ENCODE measurements at regions not wholly inside any gene's neighbourhood (a gene's known extent, or its start where the extent isn't known, plus 50 kb on each side); places are given as distances from the start of the nearest gene placed in this dataset.
"Not testable (repeated sequence)": the region's sequence is repeated elsewhere in the genome, so short reads cannot be mapped to it uniquely, and the experiment has no call there.

- DNase-seq (no peak), FAIRE-seq (no peak)
- no peaks in the 10 kb centered on the region for H3K27me3 ChIP-seq (ENCODE audit: control insufficient read depth in 3 of 3, insufficient read depth in 3 of 3, low read length in 3 of 3)
- no peak overlapping the region for H3K27ac ChIP-seq (ENCODE audit: low read depth in 1 of 3, low read length in 2 of 3)
- H3K9me3 ChIP-seq (ENCODE audit: control insufficient read depth in 2 of 2, insufficient read depth in 1 of 2, low read depth in 1 of 2, low read length in 1 of 2): no peaks in the 10 kb centered on the region
- no peak overlapping the region for H3K4me3 ChIP-seq (ENCODE audit: low read depth in 1 of 3, low read length in 3 of 3)
- H3K36me3 ChIP-seq (ENCODE audit: control insufficient read depth in 3 of 3, insufficient read depth in 2 of 3, low read depth in 1 of 3, low read length in 3 of 3): no peaks in the 10 kb centered on the region
- H3K4me1 ChIP-seq (ENCODE audit: control insufficient read depth in 3 of 3, insufficient read depth in 2 of 3, low read depth in 1 of 3, low read length in 2 of 3): no peaks in the 10 kb centered on the region
Measured at GRCh38 chr3:110311541-110311940, 760.1 kb upstream of the NECTIN3 start.

GRCh38 chr3:110314512-110315114, 757.0 kb upstream of the NECTIN3 start:
- no peak overlapping the region for H3K4me3 ChIP-seq (ENCODE audit: low read depth in 1 of 3, low read length in 3 of 3)
- no peaks in the 10 kb centered on the region for H3K36me3 ChIP-seq (ENCODE audit: control insufficient read depth in 3 of 3, insufficient read depth in 2 of 3, low read depth in 1 of 3, low read length in 3 of 3)
- H3K9me3 ChIP-seq (ENCODE audit: control insufficient read depth in 2 of 2, insufficient read depth in 1 of 2, low read depth in 1 of 2, low read length in 1 of 2): no peaks in the 10 kb centered on the region
- H3K4me1 ChIP-seq (ENCODE audit: control insufficient read depth in 3 of 3, insufficient read depth in 2 of 3, low read depth in 1 of 3, low read length in 2 of 3): no peaks in the 10 kb centered on the region
- 43 to 46% (median 45%) methylated on average over 7 of the region's 7 CpGs for WGBS, 3 donors
- DNase-seq (peak; percentile 58 to 73), FAIRE-seq (no peak)
- no peak overlapping the region for H3K27ac ChIP-seq (ENCODE audit: low read depth in 1 of 3, low read length in 2 of 3)
- no peaks in the 10 kb centered on the region for H3K27me3 ChIP-seq (ENCODE audit: control insufficient read depth in 3 of 3, insufficient read depth in 3 of 3, low read length in 3 of 3)

- no peaks in the 10 kb centered on the region for H3K9me3 ChIP-seq (ENCODE audit: control insufficient read depth in 2 of 2, insufficient read depth in 1 of 2, low read depth in 1 of 2, low read length in 1 of 2)
- no peaks in the 10 kb centered on the region for H3K27me3 ChIP-seq (ENCODE audit: control insufficient read depth in 3 of 3, insufficient read depth in 3 of 3, low read length in 3 of 3)
- FAIRE-seq (no peak), DNase-seq (no peak)
- H3K27ac ChIP-seq (ENCODE audit: low read depth in 1 of 3, low read length in 2 of 3): no peak overlapping the region
- no peaks in the 10 kb centered on the region for H3K4me1 ChIP-seq (ENCODE audit: control insufficient read depth in 3 of 3, insufficient read depth in 2 of 3, low read depth in 1 of 3, low read length in 2 of 3)
- H3K36me3 ChIP-seq (ENCODE audit: control insufficient read depth in 3 of 3, insufficient read depth in 2 of 3, low read depth in 1 of 3, low read length in 3 of 3): no peaks in the 10 kb centered on the region
- 78 to 90% (median 88%) methylated on average over 1 of the region's 1 CpG for WGBS, 3 donors
- H3K4me3 ChIP-seq (ENCODE audit: low read depth in 1 of 3, low read length in 3 of 3): no peak overlapping the region
Measured at GRCh38 chr3:110318108-110318507, 753.5 kb upstream of the NECTIN3 start.

GRCh38 chr3:110323349-110323748, 748.3 kb upstream of the NECTIN3 start:
- no peaks in the 10 kb centered on the region for H3K4me1 ChIP-seq (ENCODE audit: control insufficient read depth in 3 of 3, insufficient read depth in 2 of 3, low read depth in 1 of 3, low read length in 2 of 3)
- WGBS, 3 donors: 48 to 63% (median 62%) methylated on average over 1 of the region's 1 CpG
- no peak for FAIRE-seq

GRCh38 chr3:110324171-110324705, 747.4 kb upstream of the NECTIN3 start:
- Histone ChIP-seq H3K27ac (ENCODE audit: low read depth in 1 of 3, low read length in 2 of 3) (no peak overlapping the region), H3K9me3 (ENCODE audit: control insufficient read depth in 2 of 2, insufficient read depth in 1 of 2, low read depth in 1 of 2, low read length in 1 of 2) (peaks cover 0 to 8% of the 10 kb centered on the region in 2 donors), H3K4me1 (ENCODE audit: control insufficient read depth in 3 of 3, insufficient read depth in 2 of 3, low read depth in 1 of 3, low read length in 2 of 3) (no peaks in the 10 kb centered on the region), H3K27me3 (ENCODE audit: control insufficient read depth in 3 of 3, insufficient read depth in 3 of 3, low read length in 3 of 3) (no peaks in the 10 kb centered on the region), H3K4me3 (ENCODE audit: low read depth in 1 of 3, low read length in 3 of 3) (no peak overlapping the region), H3K36me3 (ENCODE audit: control insufficient read depth in 3 of 3, insufficient read depth in 2 of 3, low read depth in 1 of 3, low read length in 3 of 3) (no peaks in the 10 kb centered on the region)
- DNase-seq (no peak), FAIRE-seq (no peak)
- 63 to 94% (median 81%) methylated on average over 3 of the region's 3 CpGs for WGBS, 3 donors

More at GRCh38 chr3:110323349-110323748, 748.3 kb upstream of the NECTIN3 start:
- Histone ChIP-seq H3K27me3 (ENCODE audit: control insufficient read depth in 3 of 3, insufficient read depth in 3 of 3, low read length in 3 of 3) (no peaks in the 10 kb centered on the region), H3K9me3 (ENCODE audit: control insufficient read depth in 2 of 2, insufficient read depth in 1 of 2, low read depth in 1 of 2, low read length in 1 of 2) (no peaks in the 10 kb centered on the region), H3K36me3 (ENCODE audit: control insufficient read depth in 3 of 3, insufficient read depth in 2 of 3, low read depth in 1 of 3, low read length in 3 of 3) (no peaks in the 10 kb centered on the region), H3K4me3 (ENCODE audit: low read depth in 1 of 3, low read length in 3 of 3) (no peak overlapping the region), H3K27ac (ENCODE audit: low read depth in 1 of 3, low read length in 2 of 3) (no peak overlapping the region)
- DNase-seq: no peak

GRCh38 chr3:110327870-110328269, 743.7 kb upstream of the NECTIN3 start:
- H3K4me1 ChIP-seq (ENCODE audit: control insufficient read depth in 3 of 3, insufficient read depth in 2 of 3, low read depth in 1 of 3, low read length in 2 of 3): no peaks in the 10 kb centered on the region
- no peak for FAIRE-seq
- no peaks in the 10 kb centered on the region for H3K27me3 ChIP-seq (ENCODE audit: control insufficient read depth in 3 of 3, insufficient read depth in 3 of 3, low read length in 3 of 3)
- no peak overlapping the region for H3K4me3 ChIP-seq (ENCODE audit: low read depth in 1 of 3, low read length in 3 of 3)
- WGBS, 3 donors: 92 to 93% (median 93%) methylated on average over 2 of the region's 2 CpGs
- DNase-seq: no peak
- H3K9me3 ChIP-seq (ENCODE audit: control insufficient read depth in 2 of 2, insufficient read depth in 1 of 2, low read depth in 1 of 2, low read length in 1 of 2): peaks cover 0 to 14% of the 10 kb centered on the region in 2 donors
- H3K27ac ChIP-seq (ENCODE audit: low read depth in 1 of 3, low read length in 2 of 3): no peak overlapping the region
- H3K36me3 ChIP-seq (ENCODE audit: control insufficient read depth in 3 of 3, insufficient read depth in 2 of 3, low read depth in 1 of 3, low read length in 3 of 3): no peaks in the 10 kb centered on the region

GRCh38 chr3:110331562-110331961, 740.1 kb upstream of the NECTIN3 start:
- not testable (repeated sequence) for FAIRE-seq; H3K4me3 ChIP-seq (ENCODE audit: low read depth in 1 of 3, low read length in 3 of 3); DNase-seq; H3K36me3 ChIP-seq (ENCODE audit: control insufficient read depth in 3 of 3, insufficient read depth in 2 of 3, low read depth in 1 of 3, low read length in 3 of 3); H3K27me3 ChIP-seq (ENCODE audit: control insufficient read depth in 3 of 3, insufficient read depth in 3 of 3, low read length in 3 of 3); H3K4me1 ChIP-seq (ENCODE audit: control insufficient read depth in 3 of 3, insufficient read depth in 2 of 3, low read depth in 1 of 3, low read length in 2 of 3); H3K27ac ChIP-seq (ENCODE audit: low read depth in 1 of 3, low read length in 2 of 3)
- WGBS, 3 donors: 85 to 94% (median 87%) methylated on average over 2 of the region's 2 CpGs
- peaks cover 0 to 21% of the 10 kb centered on the region in 2 donors for H3K9me3 ChIP-seq (ENCODE audit: control insufficient read depth in 2 of 2, insufficient read depth in 1 of 2, low read depth in 1 of 2, low read length in 1 of 2)

GRCh38 chr3:110332629-110333028, 739.0 kb upstream of the NECTIN3 start:
- Histone ChIP-seq H3K9me3 (ENCODE audit: control insufficient read depth in 2 of 2, insufficient read depth in 1 of 2, low read depth in 1 of 2, low read length in 1 of 2) (peaks cover 0 to 21% of the 10 kb centered on the region in 2 donors), H3K27me3 (ENCODE audit: control insufficient read depth in 3 of 3, insufficient read depth in 3 of 3, low read length in 3 of 3) (no peaks in the 10 kb centered on the region), H3K36me3 (ENCODE audit: control insufficient read depth in 3 of 3, insufficient read depth in 2 of 3, low read depth in 1 of 3, low read length in 3 of 3) (no peaks in the 10 kb centered on the region), H3K4me1 (ENCODE audit: control insufficient read depth in 3 of 3, insufficient read depth in 2 of 3, low read depth in 1 of 3, low read length in 2 of 3) (no peaks in the 10 kb centered on the region), H3K4me3 (ENCODE audit: low read depth in 1 of 3, low read length in 3 of 3) (no peak overlapping the region), H3K27ac (ENCODE audit: low read depth in 1 of 3, low read length in 2 of 3) (no peak overlapping the region)
- FAIRE-seq (no peak), DNase-seq (no peak)
- WGBS, 3 donors: 72 to 78% (median 72%) methylated on average over 3 of the region's 3 CpGs

- Histone ChIP-seq H3K27me3 (ENCODE audit: control insufficient read depth in 3 of 3, insufficient read depth in 3 of 3, low read length in 3 of 3) (no peaks in the 10 kb centered on the region), H3K36me3 (ENCODE audit: control insufficient read depth in 3 of 3, insufficient read depth in 2 of 3, low read depth in 1 of 3, low read length in 3 of 3) (no peaks in the 10 kb centered on the region), H3K27ac (ENCODE audit: low read depth in 1 of 3, low read length in 2 of 3) (no peak overlapping the region), H3K4me3 (ENCODE audit: low read depth in 1 of 3, low read length in 3 of 3) (no peak overlapping the region), H3K4me1 (ENCODE audit: control insufficient read depth in 3 of 3, insufficient read depth in 2 of 3, low read depth in 1 of 3, low read length in 2 of 3) (peaks cover 0 to 20% (median 0%) of the 10 kb centered on the region in 3 donors), H3K9me3 (ENCODE audit: control insufficient read depth in 2 of 2, insufficient read depth in 1 of 2, low read depth in 1 of 2, low read length in 1 of 2) (no peaks in the 10 kb centered on the region)
- FAIRE-seq (no peak), DNase-seq (no peak)
- 91 to 94% (median 92%) methylated on average over 2 of the region's 2 CpGs for WGBS, 3 donors
Measured at GRCh38 chr3:110341047-110341446, 730.6 kb upstream of the NECTIN3 start.

Measured in small intestine (tissue), 7 donors.